HG02798 (cell line): ENCODE measurements at regions not wholly inside any gene's neighbourhood (a gene's known extent, or its start where the extent isn't known, plus 50 kb on each side); places are given as distances from the start of the nearest gene placed in this dataset.

Experiments used
- ATAC-seq: cut with Tn5 transposase; IDR thresholded peaks from one replicate; pipeline ENCODE4 v1.9.1; 2021; ENCODE audit warnings: mild to moderate bottlenecking; ENCODE audit not compliant: unreplicated experiment, poor library complexity

GRCh38 chr3:30252474-30252873, 353.9 kb upstream of the TGFBR2 start:
- ATAC-seq, result no peak

- no peak for ATAC-seq
Measured at GRCh38 chr3:30253832-30254231, 352.6 kb upstream of the TGFBR2 start.

DNA sequence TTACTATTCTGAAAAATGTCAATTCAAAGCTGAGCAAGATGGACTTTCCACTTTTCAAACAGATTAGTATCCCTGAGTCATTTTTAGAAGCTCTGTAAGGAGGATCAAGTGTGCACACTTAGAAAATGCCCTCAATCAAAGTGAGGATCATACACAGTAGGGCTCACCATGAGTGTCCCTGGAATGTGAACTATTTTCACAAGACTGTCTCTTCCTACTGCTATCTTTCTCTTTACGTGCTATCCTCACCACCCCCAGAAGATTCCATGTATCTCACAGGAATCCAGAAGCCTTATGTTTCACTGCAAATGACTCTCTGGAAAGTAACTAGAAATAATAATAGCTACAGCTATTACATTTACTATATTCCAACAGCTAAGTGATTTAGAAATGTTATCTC, 349.9 kb upstream of the TGFBR2 start:
- no peak for ATAC-seq

- no peak for ATAC-seq
Measured at GRCh38 chr3:30258426-30259392, 347.7 kb upstream of the TGFBR2 start.

DNA sequence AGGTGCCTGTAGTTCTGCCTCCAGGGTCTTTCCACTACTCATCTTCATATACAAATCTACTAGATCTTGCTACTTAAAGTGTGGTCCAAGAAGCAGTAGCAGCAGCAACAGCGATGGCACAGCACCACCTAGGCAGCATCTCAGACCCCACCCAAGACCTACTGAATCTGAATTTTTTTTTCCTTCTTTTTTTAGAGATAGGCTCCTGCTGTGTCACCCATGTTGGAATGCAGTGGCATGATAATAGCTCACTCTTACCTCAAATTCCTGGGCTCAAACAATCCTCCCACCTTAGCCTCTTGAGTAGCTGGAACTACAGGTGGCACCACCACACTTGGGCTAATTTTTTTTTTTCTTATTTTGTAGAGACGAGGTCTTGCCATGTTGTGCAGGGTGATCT, 346.7 kb upstream of the TGFBR2 start:
- no peak for ATAC-seq

DNA sequence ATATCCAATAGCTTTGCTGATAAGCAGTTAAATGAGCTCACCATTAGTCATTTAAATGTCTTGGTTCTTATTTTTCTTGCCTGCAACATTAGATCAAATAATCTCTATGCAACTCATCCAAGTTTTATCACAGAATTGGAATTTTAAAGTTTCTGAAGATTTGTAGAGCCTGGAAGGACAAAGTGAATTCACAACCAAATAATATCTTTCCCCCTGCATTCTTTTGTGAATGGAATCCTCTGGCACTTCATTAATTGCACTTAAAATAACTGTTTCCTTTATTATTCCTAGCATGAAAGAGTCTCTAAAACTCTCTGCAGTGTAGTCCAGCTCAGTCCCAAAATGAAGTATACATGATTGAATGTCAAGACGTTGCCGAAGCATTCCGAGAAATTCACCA, 345.6 kb upstream of the TGFBR2 start:
- no peak for ATAC-seq

DNA sequence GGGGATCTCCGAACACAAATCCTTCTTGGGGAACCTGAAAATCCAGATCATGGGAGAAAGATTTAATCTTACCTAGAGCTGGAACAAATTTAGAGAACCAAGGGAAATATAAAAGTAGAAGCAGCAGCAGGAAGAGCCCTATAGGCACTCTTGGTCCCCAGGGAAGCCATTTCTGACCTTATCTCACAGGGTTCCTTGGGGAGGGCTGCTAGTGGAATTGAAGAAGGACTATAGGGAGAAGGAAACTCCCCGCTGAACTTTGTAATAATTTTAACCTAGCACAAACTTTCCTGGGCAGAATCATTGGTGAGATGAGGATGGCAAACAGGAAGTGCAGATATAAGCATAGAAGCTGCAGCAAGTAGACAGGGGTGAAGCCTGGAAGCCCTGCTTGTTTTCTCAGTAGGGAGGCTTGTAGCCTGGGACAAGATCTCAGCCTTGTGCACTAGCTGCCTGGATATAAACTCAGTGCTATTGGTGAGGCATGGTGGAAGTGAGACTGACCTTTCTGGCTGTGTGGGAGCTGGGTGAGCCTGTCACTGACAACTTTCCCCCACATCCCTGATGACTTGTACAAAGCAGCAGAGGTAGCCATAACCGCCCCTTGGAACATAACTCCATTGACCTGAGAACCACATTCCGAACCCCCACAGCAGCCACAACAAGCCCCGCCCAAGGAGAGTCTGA, 343.0 kb upstream of the TGFBR2 start:
- ATAC-seq, result no peak

DNA sequence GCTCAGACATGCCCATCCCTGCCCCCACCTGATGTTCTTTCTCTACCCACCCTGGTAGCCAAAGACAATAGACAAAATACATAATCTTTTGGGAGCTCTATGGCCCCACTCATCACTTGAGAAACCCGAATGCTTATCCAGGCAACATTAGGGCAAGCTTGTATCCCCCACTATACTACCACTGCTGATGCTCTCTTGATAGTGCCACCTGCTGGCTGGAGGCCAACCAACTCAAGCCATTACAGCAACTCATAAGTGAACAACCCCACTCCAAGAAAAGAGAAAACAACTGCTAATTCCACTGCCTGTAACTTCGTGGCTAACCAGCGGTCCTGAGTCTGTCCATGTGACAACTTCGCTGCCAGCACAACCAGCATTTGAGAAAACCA, 342.5 kb upstream of the TGFBR2 start:
- ATAC-seq, result no peak

DNA sequence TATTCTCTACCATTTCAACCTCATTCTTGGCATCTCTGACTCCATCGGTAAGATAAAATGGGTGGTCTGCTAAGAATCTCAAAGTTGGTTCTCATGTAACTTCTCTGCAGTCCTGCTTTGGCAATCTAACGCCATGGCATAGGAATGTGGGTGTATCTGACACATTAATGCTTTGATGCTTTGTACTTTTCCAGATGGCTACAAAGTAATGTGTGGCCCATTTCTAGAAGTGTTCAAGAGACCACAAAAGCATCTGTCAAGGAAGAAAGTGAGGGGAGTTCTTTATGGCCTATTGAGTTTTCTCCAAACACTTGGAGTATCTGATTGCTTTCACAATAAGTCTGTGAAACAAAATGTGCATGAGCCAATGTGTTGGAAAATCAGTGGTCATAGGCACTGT, 339.9 kb upstream of the TGFBR2 start:
- no peak for ATAC-seq

- ATAC-seq, result no peak
Measured at GRCh38 chr3:30268288-30268687, 338.1 kb upstream of the TGFBR2 start.

DNA sequence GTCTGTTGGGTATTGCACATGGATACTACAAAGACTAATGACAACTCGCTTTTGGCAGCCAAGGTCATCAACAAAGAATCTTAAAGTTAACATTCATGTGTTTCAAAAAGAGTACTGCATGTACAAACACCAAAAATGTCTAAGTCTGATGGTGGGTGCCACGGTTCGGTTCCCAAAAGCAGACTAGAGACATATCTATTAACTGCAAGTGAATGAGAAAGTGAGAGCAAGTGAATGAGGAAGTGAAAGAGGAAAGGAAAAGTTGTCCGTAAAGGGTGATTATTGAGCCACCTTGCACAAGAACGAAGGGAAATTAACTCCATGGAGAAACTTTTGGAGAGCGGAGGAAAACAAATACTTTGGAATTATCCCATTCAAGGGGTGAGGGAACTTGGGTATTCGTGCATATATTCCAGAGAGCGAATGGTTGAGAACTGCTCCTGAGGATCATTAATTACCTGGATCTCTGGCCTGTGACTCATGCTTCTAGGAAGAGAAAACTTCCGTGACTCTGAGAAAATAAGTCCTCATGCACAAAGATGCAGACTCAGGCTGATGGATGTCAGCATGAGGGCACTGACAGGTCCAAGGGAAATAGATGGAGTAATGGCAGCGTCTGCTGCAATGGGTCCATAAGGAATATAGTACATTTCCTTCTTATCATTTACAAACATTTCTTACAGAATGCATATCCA, 336.5 kb upstream of the TGFBR2 start:
- no peak for ATAC-seq

GRCh38 chr3:30271781-30272180, 334.6 kb upstream of the TGFBR2 start:
- no peak for ATAC-seq

DNA sequence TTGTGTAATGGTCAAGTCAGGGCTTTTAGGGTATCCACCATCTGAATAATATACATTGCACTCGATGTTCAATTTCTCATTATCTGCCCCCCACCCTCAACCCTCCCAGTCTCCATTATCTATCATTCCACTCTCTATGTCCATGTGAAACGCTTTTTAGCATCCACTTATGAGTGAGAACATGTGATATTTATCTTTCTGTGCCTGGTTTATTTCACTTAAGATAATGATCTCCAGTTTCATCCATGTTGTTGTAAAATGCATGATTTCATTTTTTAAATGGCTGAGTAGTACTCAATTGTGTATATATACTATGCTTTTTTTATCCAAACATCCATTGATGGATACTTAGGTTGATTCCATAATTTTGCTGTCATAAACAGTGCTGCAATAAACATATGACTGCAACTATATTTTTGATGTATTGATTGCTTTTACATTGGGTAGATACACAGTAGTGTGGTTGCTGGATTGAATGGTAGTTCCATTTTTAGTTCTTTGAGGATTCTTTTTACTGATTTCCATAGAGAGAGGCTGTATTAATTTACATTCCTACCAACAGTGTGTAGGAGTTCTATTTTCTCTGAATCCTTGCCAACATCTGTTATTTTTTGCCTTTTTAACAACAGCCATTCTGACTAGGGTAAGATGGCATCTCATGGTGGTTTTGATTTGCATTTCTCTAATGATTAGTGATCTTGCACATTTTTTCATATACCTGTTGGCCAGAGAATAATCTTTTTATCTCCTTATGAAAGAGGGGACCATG, 332.9 kb upstream of the TGFBR2 start:
- ATAC-seq, result no peak

GRCh38 chr3:30277494-30277893, 328.9 kb upstream of the TGFBR2 start:
- no peak for ATAC-seq

DNA sequence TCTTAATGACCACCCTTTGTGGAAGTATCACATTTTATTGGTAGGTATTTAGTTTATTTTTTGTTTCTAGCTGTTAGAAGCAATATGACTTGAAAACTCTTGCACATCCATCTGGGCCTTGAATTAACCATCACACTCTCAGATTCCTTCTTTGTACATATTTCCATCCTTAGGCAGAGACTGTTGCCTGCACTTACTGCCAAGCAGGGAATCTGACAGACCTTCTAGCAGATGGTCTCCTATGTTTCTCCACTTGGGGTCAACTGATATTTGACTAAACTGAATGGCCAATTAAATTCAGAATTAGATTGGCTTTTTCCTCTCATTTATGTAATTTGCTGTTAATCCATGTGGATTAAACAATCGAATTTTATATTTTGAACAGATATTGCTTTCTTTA, 324.9 kb upstream of the TGFBR2 start:
- ATAC-seq, result no peak

GRCh38 chr3:30282154-30282696, 324.2 kb upstream of the TGFBR2 start:
- ATAC-seq, result no peak

- no peak for ATAC-seq
Measured at GRCh38 chr3:30285188-30286006, 321.0 kb upstream of the TGFBR2 start.

- no peak for ATAC-seq
Measured at GRCh38 chr3:30286007-30286669, 320.3 kb upstream of the TGFBR2 start.

DNA sequence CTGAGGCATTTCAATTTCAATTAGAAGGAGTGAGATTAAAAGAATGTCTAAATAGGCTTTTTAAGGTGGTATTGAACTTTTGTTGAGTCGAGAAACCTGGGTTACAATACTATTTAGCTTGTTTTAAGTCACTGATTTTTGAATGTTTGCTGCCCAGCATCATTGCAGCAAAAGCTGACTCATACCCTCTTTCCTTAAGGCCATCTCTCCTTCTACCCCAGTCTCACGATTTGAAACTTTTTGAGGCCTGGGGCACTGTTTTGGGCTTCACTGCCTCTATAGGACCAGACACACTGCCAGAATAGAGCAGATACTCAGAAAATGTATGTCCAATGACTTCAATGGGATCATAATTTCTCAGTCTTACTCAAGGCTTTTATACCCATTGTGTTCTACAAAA, 319.6 kb upstream of the TGFBR2 start:
- no peak for ATAC-seq
